NCI-H460 (cell line): ENCODE measurements at regions not wholly inside any gene's neighbourhood (a gene's known extent, or its start where the extent isn't known, plus 50 kb on each side); places are given as distances from the start of the nearest gene placed in this dataset.
"Not testable (repeated sequence)": the region's sequence is repeated elsewhere in the genome, so short reads cannot be mapped to it uniquely, and the experiment has no call there.

Source experiments
- DNase-seq: peaks from one replicate; pipeline ENCODE4 v3.0.0-alpha.2; 2016; ENCODE audit warnings: low read depth; ENCODE audit errors: extremely low read depth

- DNase-seq = no peak
These were observed 170.3 kb upstream of the ATP2B1 start for GRCh38 chr12:89878950-89879349.

GRCh38 chr12:89878327-89878726 is 169.7 kb upstream of the ATP2B1 start:
- no peak for DNase-seq

DNA sequence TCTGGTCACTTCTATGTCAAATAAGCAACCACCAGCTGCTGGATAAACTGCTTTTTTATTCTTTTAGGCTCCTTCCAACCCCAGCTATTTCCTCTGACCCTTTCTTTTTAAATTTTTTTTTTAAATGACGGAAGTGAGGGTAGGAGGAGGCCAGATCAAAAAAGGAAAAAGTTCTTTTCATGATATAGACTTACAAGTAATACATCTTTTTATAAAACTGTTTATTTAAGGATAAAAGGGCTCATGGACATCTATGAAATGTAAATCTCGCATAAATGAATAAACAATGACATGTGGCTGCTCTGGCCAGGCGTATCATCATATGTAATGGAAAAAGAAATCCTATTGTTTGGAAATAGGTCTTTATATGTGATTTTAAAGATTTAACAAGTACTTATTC is 169.0 kb upstream of the ATP2B1 start:
- no peak for DNase-seq

DNA sequence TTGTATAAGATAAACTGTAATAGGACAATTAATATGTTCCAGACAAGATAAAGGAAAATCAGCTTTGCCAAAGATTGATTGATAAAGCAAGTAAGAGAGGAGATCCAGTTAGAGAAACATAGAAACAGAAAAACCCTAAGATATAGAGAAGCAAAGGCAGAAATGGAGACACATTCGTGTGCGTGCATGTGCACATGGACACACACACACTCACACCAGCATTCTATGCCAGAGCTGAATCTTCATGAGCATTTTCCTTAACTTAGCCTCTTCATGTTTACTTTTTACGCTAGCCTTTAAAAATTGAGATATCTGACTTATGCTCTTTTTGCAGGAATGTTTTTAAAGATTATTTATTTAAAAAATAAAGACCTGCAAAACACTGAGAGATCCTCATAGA is 168.5 kb upstream of the ATP2B1 start:
- DNase-seq = no peak

DNA sequence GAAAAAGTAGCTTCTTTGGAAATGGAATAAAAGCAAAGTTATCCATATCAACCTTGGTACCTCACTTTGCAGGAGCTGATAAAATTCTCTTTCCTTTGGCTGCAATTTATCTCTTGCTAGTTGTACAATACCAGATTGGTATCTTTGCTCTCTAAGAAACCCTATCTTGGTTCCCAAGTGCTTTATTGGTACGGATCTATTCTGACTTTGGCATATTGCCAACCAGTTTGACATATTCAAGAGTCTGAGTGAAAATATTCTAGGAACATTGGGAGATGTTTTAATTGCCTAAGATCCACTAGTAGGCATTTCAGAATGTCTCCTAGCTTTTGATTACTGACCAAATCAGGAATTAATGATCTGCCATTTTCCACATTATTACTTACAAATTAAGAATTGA is 167.2 kb upstream of the ATP2B1 start:
- no peak for DNase-seq

DNA sequence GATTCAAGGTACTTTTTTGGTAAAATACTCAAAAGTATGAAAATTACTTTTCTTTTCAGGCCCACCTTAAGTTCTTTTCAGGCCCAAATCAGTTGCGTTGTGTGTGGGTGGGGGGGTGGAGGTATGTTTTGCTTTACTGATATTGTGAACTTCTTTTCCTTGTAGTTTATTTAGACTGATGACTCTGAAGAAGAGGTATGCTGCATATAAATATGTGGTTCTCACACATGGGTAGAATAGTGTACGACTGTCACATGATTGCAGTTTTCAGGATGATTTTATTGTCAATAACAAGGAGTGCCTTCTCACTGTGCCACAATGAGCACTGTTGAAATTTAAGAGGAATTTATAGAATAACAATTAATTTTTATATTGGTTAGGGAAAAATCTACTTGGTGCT is 166.6 kb upstream of the ATP2B1 start:
- DNase-seq = no peak

DNA sequence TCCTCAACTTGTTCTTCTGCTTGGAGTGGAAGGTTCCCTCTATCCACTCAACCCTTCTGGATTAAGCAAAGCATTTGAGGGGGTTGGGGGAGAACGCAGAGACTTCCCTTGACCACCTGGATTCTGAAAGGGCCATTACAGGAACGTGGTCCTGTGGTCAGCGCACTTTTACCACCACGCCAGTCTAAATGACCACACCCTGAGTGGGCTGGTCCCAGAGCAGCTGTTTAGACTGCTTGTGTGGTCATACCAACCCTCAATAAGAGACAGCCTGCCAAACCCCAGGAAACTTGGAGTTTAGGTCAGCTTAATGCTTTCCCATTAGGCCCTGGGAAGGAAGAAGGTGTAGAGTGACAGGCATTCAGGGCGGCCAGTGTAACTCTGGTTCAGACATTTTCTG is 165.5 kb upstream of the ATP2B1 start:
- DNase-seq = no peak

DNA sequence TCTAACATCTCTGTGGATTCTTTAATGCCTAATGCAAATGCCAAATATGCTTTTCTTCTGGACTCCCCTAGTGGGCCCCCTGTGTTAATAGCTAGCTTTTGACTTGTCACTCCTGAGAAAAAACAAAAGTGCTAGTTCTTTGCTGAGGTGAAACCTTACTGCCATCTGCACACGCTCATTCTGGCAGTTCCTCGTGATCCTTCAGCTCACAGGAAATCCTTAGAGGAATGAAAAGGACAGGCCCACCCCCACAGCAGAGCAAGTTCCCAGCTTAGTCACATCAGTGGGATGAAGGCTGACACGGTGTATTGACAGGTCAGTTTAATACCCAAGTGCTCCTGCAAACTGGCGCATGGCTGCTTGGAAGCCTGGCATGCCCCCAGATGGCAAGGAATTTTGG is 165.1 kb upstream of the ATP2B1 start:
- no peak for DNase-seq

GRCh38 chr12:89872922-89873630 is 164.4 kb upstream of the ATP2B1 start:
- no peak for DNase-seq

DNA sequence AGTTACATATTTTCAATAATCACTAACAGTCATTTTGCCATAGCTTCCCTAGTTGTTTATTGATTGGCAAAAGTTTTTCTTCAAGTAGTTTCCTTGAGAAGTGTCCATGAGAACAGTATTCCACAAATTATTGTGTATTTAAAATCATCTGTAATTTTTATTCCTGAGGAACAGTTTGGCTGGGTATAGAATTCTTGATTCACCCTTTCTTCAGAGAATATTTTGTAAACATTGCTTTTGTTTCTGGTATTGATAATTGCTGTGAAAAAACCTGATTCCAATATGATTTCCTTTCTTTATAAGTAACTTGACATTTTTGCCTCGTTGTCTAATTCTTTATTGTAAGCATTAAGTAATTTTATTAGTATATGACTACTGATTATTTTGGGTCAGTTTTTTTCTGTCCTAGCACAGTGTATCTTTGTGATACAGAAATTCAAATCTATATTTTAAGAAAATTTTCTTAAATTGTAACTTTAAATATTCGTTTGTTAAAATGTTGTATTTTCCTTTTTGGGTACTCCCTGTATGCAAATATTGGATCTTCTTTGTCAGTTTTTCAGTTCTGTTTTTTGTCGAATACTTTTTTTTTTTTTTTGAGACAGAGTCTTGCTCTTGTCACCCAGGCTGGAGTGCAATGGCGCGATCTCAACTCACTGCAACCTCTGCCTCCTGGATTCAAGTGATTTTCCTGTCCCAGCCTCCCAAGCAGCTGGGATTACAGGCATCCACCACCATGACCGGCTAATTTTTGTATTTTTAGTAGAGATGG is 162.0 kb upstream of the ATP2B1 start:
- no peak for DNase-seq

DNA sequence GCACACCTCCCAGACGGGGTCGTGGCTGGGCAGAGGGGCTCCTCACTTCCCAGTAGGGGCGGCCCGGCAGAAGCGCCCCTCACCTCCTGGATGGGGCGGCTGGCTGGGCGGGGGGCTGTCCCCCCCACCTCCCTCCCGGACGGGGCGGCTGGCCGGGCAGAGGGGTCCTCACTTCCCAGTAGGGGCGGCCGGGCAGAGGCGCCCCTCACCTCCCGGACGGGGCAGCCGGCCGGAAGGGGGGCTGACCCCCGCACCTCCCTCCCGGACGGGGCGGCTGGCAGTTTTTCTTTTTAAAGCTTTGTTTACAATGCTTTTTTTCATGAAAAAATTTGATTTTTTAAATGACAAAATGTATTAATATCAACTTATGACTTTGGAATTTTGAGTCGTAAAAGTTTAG is 159.0 kb upstream of the ATP2B1 start:
- DNase-seq = not testable (repeated sequence)

DNA sequence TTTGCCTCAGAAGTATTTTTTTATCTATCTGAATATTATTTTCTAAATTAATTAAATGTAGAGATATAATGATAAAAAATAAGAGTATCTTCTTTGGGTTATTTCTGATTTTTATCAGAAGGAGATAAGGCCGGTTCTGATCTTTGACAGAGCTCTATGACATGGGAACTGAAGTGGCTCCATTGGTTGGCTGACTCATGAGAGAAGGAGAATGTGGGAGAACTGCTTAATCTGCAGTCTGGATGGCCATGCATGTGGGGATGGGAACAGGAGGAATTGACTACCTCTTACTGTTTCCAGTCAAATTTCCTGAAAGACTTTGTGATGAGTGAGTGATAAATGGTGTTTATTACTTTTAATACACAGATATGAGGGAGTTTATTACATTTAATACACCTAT is 155.8 kb upstream of the ATP2B1 start:
- DNase-seq = no peak

DNA sequence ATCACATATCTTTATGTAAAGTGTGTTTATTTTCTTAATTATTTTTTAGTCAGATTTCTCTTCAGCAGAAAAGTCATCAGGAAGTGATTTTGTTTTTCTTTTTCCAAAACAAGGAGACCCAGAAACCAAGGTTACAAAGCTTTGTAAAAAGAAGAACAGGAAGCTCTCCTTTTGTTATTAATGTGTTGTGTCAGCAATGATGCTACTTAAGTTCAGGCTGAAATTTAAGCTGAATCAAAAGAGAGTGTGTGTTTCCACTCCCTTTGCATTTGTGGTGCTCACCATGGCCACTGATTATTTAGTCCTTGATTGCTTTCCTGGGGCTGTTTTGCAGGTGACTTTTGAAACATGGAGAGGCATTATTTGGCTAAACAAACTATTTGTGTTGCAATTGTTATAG is 155.3 kb upstream of the ATP2B1 start:
- DNase-seq = no peak

DNA sequence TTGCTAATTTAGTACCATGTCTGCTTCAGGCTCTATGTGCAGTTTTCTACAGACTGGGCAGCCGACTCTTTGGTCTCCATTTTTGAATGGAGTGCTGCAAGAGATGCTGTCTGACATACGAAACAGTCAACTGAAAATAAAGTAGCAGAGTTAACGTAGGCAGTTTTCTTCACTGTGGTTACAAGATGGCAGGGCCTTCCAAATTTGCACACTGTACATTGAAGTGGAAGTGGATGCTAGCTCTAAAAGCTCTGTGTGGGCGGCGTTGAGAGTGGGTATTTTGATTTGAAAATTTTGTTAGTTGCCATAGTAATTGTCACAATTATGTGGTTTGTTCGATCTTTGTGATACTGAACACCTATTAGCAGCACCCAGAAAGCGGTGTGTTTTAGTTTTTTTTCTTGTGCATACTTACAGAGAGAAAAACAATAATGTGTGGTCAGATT is 154.9 kb upstream of the ATP2B1 start:
- no peak for DNase-seq

DNA sequence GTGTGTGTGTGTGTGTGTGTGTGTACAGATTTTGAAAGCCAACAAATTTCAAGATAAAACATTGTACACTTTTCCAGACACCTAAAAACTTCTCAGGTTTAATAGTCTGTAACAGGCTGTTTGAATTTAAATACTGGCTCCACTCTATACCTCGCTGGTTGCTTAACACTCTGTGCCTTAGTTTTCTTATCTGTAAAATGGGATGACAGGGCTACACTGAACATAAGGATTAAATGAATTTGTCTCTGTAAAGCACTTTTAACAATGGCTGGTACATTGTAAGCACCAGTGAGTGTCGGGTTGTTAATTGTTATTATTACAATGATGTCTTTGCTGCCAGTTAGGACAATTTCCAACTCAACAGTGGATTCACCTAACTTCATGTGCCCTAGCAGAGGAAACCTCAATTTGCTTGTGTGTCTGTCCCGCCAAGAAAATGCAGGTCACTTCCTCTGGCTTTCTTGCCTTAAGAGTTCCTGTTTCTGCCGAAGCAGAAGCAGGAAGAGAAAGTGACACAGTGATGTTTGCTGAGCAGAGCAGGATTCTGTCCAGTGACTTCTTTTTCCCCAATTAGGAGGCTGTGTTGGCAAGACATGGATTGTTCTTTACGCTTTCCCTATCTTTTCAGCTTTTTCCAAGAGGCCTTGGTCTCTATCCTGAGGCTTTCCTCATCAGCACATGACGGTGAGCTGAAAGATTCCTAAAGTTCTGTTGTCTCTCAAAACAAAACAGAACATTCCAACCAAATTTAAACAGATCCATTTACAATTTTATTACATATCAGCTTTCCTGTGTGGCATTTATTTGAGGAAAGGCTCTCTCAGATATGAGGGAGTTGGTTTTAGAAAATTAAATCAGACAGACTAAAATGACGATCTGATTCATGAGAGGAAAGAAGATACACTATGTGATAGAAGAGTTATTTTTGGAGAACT is 154.1 kb upstream of the ATP2B1 start:
- no peak for DNase-seq

- DNase-seq = no peak
These were observed 152.4 kb upstream of the ATP2B1 start for GRCh38 chr12:89861086-89861485.

DNA sequence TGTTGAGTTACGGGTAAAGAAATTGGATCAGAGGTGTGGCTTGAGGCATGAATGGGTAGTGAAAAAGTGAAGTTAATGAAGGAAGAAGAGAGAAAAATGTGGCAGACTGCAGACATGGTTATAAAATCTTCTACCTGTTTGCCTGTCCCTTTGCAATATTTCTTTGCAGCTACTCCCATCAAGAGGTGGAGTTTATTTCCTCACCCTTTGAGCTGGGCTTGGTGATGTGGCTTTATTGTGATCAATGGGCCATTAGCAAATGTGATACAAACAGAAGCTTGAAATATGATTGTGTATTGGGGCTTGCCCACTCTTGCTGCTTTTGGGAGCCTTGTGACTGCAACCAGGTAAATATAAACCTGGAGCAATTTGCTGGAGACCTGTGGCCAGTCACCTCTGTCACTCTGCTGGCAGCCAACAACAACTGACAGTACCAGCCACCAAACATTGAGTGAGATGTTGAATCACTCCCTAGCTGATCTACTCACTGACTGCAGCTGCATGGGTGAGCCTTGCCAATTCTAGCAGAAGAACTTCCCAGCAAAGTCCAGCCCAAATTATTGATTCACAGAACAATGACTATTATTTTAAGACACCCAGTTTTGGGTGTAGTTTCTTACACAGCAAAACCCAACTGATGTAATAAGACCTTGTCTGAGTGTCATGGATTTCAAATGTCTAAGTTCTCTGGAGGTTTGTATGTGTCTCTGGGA is 151.0 kb upstream of the ATP2B1 start:
- DNase-seq = no peak

DNA sequence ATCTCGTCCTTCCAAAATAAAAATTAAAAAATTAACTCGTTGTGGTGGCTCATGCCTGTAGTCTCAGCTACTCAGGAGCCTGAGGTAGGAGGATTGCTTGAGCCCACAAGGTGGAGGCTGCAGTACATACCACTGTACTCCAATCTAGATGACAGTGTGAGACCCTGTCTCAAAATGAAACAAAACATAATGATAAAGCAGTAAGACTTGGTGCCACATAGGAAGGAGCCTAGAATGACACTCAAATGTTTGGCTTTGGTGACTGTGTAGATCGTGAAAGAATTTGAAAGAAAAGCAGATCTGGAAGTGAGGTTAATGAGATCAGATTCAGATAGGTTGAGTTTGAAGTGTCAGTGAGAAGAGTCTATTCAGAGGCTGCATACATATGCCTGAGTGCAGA is 150.1 kb upstream of the ATP2B1 start:
- DNase-seq = no peak

DNA sequence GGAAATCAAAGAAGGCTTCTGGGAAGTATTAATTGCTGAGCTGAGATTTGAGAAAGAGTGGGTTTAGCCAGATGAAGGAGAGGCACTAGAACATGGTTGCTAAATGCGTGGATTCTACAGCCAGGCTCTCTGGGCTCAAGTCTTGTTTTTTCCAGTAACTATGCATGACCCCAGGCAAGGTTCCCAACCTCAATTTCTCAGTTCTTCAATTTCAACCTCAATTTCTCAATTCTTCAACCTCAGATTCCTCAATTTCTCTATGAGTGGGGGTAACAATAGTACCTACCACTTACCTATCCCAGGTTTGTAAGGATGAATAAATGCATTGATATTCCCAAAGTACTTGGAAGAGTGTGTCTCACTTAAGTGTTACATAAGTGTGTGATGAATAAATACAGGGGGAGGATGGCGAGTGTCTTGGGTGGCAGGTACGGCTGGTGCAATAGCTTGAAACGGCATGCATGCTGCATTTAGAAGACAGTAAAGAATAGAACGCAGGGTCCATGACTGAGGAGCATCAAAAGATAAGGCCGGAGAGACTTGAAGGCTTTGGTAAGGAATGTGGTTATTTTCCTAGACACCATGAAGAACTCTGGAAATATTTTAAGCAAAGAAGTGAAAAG is 149.1 kb upstream of the ATP2B1 start:
- DNase-seq = no peak

DNA sequence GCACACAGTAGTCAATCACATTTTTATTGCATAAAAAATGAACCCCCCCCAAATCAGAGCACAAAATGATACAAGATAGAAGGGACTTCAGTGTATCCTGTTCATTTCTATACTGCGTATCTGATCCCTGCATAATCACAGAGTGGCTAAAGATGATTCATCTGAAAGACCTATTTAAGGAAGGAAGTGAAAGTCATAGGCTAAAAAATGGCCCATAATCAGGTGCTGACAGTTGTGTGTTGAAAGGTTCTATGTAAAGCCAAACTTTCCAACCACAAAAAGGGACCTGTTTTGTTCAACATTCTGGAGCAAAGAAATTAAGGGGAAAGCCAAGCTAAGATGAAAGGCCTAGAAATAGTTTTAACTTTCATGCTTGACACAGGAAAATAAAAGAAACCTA is 147.8 kb upstream of the ATP2B1 start:
- no peak for DNase-seq
